IgD-negative memory B cell (primary cell): ENCODE measurements at regions not wholly inside any gene's neighbourhood (a gene's known extent, or its start where the extent isn't known, plus 50 kb on each side); places are given as distances from the start of the nearest gene placed in this dataset.

ENCODE experiments used
- H3K27ac Mint-ChIP-seq, 3 donors: one replicate each; pipeline ENCODE4 v1.8.0; 2020 to 2022; ENCODE audit warnings: mild to moderate bottlenecking in 3 of 3, mixed read lengths in 3 of 3, moderate library complexity in 1 of 3
- H3K27me3 Mint-ChIP-seq: one replicate; pipeline ENCODE4 v1.8.0; 2021; ENCODE audit warnings: mixed read lengths
- H3K36me3 Mint-ChIP-seq: one replicate; pipeline ENCODE4 v1.8.0; 2020; ENCODE audit warnings: mild to moderate bottlenecking, mixed read lengths
- H3K4me1 Mint-ChIP-seq, 3 donors: one replicate each; pipeline ENCODE4 v1.8.0; 2020 to 2022; ENCODE audit warnings: mixed read lengths in 3 of 3, mild to moderate bottlenecking in 1 of 3
- H3K4me3 Mint-ChIP-seq, 4 donors: one replicate each; pipeline ENCODE4 v1.8.0; 2020 to 2022; ENCODE audit warnings: mild to moderate bottlenecking in 4 of 4, mixed read lengths in 4 of 4, moderate library complexity in 3 of 4
- H3K9me3 Mint-ChIP-seq, 3 donors: one replicate each; pipeline ENCODE4 v1.8.0; 2020 to 2021; ENCODE audit warnings: mixed read lengths in 3 of 3, mild to moderate bottlenecking in 1 of 3

- Mint-ChIP-seq H3K4me1 (peaks cover 0 to 5% (median 4%) of the 10 kb centered on the region in 3 donors), H3K27me3 (peaks cover 5% of the 10 kb centered on the region), H3K36me3 (no peaks in the 10 kb centered on the region), H3K27ac (no peak overlapping the region), H3K4me3 (no peak overlapping the region), H3K9me3 (peaks cover 0 to 6% (median 0%) of the 10 kb centered on the region in 3 donors)
These were observed 270.8 kb upstream of the NT5C1B start for GRCh38 chr2:18860179-18860578.

DNA sequence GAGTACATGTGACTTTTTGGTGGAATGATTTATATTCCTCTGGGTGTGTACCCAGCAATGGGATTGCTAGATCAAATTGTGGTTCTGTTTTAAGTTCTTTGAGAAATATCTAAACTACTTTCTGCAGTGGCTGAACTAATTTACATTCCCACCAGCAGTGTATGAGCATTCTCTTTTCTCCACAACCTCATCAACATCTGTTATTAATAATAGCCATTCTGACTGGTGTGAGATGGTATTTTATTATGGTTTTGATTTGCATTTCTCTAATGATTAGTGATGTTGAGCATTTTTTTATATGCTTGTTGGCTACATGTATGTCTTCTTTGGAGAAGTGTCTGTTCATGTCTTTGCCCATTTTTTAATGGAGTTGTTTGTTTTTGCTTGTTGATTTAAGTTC, 267.4 kb upstream of the NT5C1B start:
- peaks cover 0 to 9% (median 4%) of the 10 kb centered on the region in 3 donors for H3K4me1 Mint-ChIP-seq
- H3K27ac Mint-ChIP-seq, result no peak overlapping the region
- H3K9me3 Mint-ChIP-seq, result peaks cover 0 to 4% (median 0%) of the 10 kb centered on the region in 3 donors
- no peak overlapping the region for H3K4me3 Mint-ChIP-seq
- peaks cover 5% of the 10 kb centered on the region for H3K27me3 Mint-ChIP-seq
- peaks cover under 1% of the 10 kb centered on the region for H3K36me3 Mint-ChIP-seq

DNA sequence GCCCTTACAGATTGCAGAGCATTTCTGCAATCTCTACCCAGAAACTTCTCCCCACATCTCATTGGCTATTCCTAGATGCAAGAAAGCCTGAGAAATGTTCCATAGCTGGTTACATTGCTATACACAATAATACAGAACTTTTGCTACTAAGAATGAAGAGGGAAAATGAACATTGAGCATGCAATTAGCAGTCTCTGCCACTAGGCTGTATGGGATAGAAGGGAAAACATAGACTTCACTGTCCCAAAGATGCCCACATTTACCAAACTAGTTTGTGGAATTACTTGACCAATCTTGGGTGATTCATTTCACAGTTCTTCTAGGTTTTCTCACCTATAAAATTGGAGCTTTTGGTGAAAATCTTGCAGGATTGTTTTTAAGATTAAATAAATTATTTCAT, 265.7 kb upstream of the NT5C1B start:
- peaks cover 0 to 2% (median 0%) of the 10 kb centered on the region in 3 donors for H3K9me3 Mint-ChIP-seq
- H3K36me3 Mint-ChIP-seq, result peaks cover 2% of the 10 kb centered on the region
- peaks cover 2% of the 10 kb centered on the region for H3K27me3 Mint-ChIP-seq
- H3K27ac Mint-ChIP-seq, result no peak overlapping the region
- no peak overlapping the region for H3K4me3 Mint-ChIP-seq
- peaks cover 0 to 9% (median 4%) of the 10 kb centered on the region in 3 donors for H3K4me1 Mint-ChIP-seq

DNA sequence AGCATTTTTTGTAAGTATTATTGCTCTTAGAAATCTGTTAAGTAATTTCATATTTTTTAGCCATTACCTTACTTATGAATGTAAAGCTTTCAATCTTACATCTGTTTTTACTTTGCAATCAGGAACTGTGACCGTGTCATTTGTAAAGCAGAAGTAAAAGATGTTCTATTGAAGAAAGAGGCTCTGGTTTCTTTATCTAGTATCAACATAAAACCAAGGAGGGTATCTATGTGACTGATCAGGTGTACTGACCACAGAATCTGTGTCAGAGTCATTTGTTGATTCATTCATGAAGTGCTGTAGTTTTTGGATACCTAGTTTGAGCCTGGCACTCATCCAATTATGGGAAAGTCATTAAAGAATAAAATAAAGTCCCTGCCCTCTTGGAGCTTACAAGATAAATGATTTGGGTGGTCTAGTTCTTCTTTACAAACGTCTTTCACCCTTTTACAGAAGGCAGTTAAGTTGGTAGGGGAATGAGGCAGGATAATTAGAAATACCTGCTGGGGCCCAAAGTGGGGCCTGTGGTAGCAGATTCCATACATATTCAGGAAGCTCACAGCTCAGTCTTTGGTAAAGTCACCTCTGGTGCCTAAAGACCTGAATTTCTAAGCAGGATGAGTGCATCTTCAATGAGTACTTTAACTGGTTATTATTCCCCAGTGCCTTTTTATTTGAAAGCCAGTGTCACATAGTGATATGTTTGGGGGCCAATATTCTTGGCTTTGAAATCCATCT, 260.6 kb upstream of the NT5C1B start:
- H3K27me3 Mint-ChIP-seq, result no peaks in the 10 kb centered on the region
- H3K4me1 Mint-ChIP-seq, result peaks cover 0 to 4% (median 0%) of the 10 kb centered on the region in 3 donors
- H3K9me3 Mint-ChIP-seq, result no peaks in the 10 kb centered on the region
- H3K27ac Mint-ChIP-seq, result no peak overlapping the region
- peaks cover 2% of the 10 kb centered on the region for H3K36me3 Mint-ChIP-seq
- H3K4me3 Mint-ChIP-seq, result no peak overlapping the region

- Mint-ChIP-seq H3K27me3 (no peaks in the 10 kb centered on the region), H3K4me1 (peaks cover 0 to 2% (median 0%) of the 10 kb centered on the region in 3 donors), H3K9me3 (peaks cover 0 to 2% (median 0%) of the 10 kb centered on the region in 3 donors), H3K36me3 (peaks cover 2% of the 10 kb centered on the region), H3K4me3 (no peak overlapping the region), H3K27ac (no peak overlapping the region)
These were observed 259.3 kb upstream of the NT5C1B start for GRCh38 chr2:18848646-18849045.

DNA sequence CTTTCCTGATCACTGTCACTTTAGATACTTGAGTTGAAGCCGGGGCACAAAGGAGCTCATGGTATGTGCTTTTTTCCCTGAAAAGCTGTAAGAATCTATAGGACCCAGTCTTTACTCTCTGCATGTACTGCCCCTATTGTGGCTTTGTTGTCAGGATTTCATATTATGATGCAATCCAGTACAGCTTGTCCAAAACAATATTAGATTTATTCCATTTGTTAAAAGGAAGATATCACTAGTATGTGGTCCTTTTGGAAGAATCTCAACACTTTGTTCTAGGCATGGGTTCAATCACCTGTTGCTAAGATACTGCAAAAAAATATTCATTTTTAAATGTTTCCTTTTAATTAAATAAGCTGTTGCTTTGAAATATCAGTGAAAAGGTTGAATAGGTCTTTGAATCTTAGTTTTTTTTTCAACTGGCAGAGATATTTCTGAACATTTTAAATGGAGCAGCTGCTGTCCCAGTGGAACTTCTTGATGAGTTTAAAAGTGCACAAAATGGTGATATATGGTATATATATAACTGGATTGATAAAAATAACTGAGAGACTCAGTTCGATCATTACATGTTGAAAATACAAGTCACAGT, 256.6 kb upstream of the NT5C1B start:
- Mint-ChIP-seq H3K27me3 (no peaks in the 10 kb centered on the region), H3K4me1 (no peaks in the 10 kb centered on the region), H3K9me3 (peaks cover 0 to 2% (median 0%) of the 10 kb centered on the region in 3 donors), H3K36me3 (no peaks in the 10 kb centered on the region), H3K27ac (no peak overlapping the region), H3K4me3 (no peak overlapping the region)

- Mint-ChIP-seq H3K27ac (no peak overlapping the region), H3K9me3 (peaks cover 0 to 2% (median 0%) of the 10 kb centered on the region in 3 donors), H3K4me3 (no peak overlapping the region), H3K36me3 (peaks cover 2% of the 10 kb centered on the region), H3K27me3 (no peaks in the 10 kb centered on the region), H3K4me1 (no peaks in the 10 kb centered on the region)
These were observed 253.5 kb upstream of the NT5C1B start for GRCh38 chr2:18842836-18843235.

DNA sequence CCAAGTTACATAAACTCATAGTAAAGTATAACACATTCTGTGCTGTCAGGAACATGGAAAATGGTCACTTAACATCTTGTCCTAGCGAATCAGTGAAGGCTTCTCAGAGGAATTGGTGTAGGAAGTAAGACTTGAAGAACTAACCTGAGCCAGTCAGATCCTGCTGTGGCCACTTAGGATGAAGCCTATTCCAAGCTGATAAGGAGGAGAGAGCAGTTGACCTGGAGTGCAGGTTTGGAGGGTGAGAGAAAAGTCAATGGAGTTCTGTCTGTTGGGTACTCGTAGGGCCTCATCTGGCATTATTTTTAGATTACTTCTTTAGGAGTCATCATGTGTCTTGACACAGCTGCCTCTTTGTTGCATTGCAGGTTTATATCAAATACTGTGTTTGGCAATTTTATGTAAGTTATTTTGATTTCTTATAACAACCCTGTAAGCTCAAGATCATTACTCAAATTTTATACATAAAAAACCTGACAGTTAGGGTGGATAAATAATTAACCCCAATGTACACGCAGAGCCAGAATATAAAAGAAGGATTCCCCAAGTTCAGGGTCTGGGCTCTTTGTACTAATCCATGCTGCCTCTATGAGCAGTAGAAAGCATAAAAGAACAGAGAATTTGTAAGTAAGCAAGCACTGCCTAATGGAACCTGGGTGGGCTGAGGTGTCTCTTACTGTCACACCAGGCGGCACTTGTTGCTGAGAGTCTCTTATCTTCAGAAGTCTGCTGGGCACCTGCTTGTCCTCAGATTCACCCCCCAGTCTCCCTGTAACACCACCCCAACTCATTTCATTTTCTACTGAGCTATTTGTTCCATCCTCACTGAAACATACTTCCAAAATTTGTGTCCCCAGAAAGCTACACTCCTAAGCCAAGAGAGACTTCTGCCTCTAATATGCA, 252.1 kb upstream of the NT5C1B start:
- Mint-ChIP-seq H3K27me3 (no peaks in the 10 kb centered on the region), H3K4me1 (no peaks in the 10 kb centered on the region), H3K36me3 (peaks cover 2% of the 10 kb centered on the region), H3K4me3 (no peak overlapping the region), H3K9me3 (peaks cover 0 to 2% (median 0%) of the 10 kb centered on the region in 3 donors), H3K27ac (no peak overlapping the region)

- Mint-ChIP-seq H3K4me1 (no peaks in the 10 kb centered on the region), H3K4me3 (no peak overlapping the region), H3K27ac (no peak overlapping the region), H3K9me3 (no peaks in the 10 kb centered on the region), H3K27me3 (no peaks in the 10 kb centered on the region), H3K36me3 (peaks cover 2% of the 10 kb centered on the region)
These were observed 247.9 kb upstream of the NT5C1B start for GRCh38 chr2:18837240-18837639.

DNA sequence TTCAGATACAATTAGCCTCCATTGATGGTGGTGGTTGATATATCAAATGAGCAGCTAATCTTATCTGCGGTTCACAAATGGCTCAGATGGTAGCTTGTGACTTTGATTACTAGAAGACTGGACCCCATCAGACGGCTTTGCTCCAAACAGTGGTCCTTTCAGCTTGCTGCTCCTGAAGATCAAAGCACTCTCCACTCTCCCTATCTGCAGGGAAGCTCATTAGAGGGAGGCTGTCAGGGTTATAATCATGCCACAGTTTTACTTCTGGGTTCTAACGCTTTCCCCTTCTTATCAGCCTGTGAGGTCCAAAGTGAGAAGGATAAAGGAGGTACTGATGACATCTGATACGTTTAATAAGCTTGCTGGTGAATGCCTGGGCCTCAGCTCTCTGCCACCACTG, 247.1 kb upstream of the NT5C1B start:
- Mint-ChIP-seq H3K36me3 (peaks cover 2% of the 10 kb centered on the region), H3K9me3 (no peaks in the 10 kb centered on the region), H3K4me3 (no peak overlapping the region), H3K4me1 (no peaks in the 10 kb centered on the region), H3K27me3 (no peaks in the 10 kb centered on the region), H3K27ac (no peak overlapping the region)

GRCh38 chr2:18835787-18836186, 246.4 kb upstream of the NT5C1B start:
- Mint-ChIP-seq H3K4me3 (no peak overlapping the region), H3K9me3 (no peaks in the 10 kb centered on the region), H3K4me1 (no peaks in the 10 kb centered on the region), H3K27ac (no peak overlapping the region), H3K27me3 (no peaks in the 10 kb centered on the region), H3K36me3 (peaks cover 2% of the 10 kb centered on the region)

- H3K9me3 Mint-ChIP-seq, result no peaks in the 10 kb centered on the region
- no peak overlapping the region for H3K27ac Mint-ChIP-seq
- H3K4me1 Mint-ChIP-seq, result no peaks in the 10 kb centered on the region
- no peaks in the 10 kb centered on the region for H3K27me3 Mint-ChIP-seq
- H3K36me3 Mint-ChIP-seq, result peaks cover 2% of the 10 kb centered on the region
- no peak overlapping the region for H3K4me3 Mint-ChIP-seq
These were observed 245.0 kb upstream of the NT5C1B start for GRCh38 chr2:18834341-18834740.

DNA sequence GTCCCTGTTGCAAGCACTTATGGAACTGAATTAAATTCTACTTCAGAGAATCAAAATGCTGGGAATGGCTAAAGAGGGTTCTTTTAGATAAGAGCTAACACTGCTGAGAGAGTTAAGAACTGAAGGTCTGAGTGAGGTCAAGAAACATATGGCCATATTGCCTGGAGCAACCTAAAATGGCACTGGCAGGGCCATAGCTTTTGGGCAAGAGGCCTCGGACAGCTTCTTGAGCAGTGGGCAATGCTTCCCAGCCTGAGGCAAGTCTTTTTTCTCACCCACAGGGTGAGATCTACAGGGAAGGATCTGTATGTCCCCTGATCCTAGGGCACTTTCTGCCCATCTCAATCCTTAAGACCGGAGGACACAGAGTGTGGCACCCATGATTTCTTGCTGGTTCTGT, 244.6 kb upstream of the NT5C1B start:
- H3K4me3 Mint-ChIP-seq, result no peak overlapping the region
- H3K36me3 Mint-ChIP-seq, result peaks cover 2% of the 10 kb centered on the region
- no peaks in the 10 kb centered on the region for H3K9me3 Mint-ChIP-seq
- no peaks in the 10 kb centered on the region for H3K4me1 Mint-ChIP-seq
- no peak overlapping the region for H3K27ac Mint-ChIP-seq
- H3K27me3 Mint-ChIP-seq, result no peaks in the 10 kb centered on the region

- no peaks in the 10 kb centered on the region for H3K36me3 Mint-ChIP-seq
- peaks cover 0 to 1% (median 0%) of the 10 kb centered on the region in 3 donors for H3K9me3 Mint-ChIP-seq
- H3K27ac Mint-ChIP-seq, result no peak overlapping the region
- H3K4me3 Mint-ChIP-seq, result no peak overlapping the region
- no peaks in the 10 kb centered on the region for H3K4me1 Mint-ChIP-seq
- H3K27me3 Mint-ChIP-seq, result no peaks in the 10 kb centered on the region
These were observed 242.6 kb upstream of the NT5C1B start for GRCh38 chr2:18831916-18832510.

DNA sequence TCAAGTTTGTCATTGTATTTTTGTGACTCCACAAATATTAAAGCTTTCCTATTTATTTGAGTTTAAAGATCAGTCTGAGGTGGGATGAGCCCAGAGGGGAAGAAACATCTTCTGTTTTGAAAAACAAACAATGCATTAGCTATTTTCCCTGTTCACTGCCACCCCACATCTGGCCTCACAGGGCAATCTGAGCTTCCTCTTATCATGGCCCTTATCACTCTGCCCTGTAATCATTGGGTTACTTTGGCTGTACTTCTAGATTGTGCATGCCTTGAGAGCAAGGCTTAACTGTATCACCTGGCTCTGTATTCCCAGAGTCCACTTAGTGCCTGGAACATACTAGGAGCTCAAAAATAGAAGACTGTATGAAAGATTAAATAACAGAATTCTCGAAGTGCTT, 241.6 kb upstream of the NT5C1B start:
- no peak overlapping the region for H3K27ac Mint-ChIP-seq
- H3K36me3 Mint-ChIP-seq, result no peaks in the 10 kb centered on the region
- H3K4me3 Mint-ChIP-seq, result no peak overlapping the region
- H3K4me1 Mint-ChIP-seq, result no peaks in the 10 kb centered on the region
- peaks cover 0 to 1% (median 0%) of the 10 kb centered on the region in 3 donors for H3K9me3 Mint-ChIP-seq
- no peaks in the 10 kb centered on the region for H3K27me3 Mint-ChIP-seq
